OCI-LY3 (cell line): ENCODE measurements at regions not wholly inside any gene's neighbourhood (a gene's known extent, or its start where the extent isn't known, plus 50 kb on each side); places are given as distances from the start of the nearest gene placed in this dataset.

Experiments used
- H2AFZ ChIP-seq: fragments of 200-600, 300-600 bp; shearing (Covaris generic); 2 replicates; pipeline ENCODE4 v1.6.0; 2014; ENCODE audit warnings: antibody characterized with exemption, low read depth, low read length
- H3K27ac ChIP-seq: fragments of 200-600, 300-600 bp; sonication (generic); 2 replicates; pipeline ENCODE4 v1.5.1; 2014; ENCODE audit warnings: mild to moderate bottlenecking, low read length, moderate library complexity, mixed read lengths
- H3K27me3 ChIP-seq: fragments of 200-600, 300-600 bp; sonication (generic); 2 replicates; pipeline ENCODE4 v1.6.1; 2014; ENCODE audit warnings: low read depth, low read length, mixed read lengths
- H3K36me3 ChIP-seq: fragments of 200-600, 300-600 bp; sonication (generic); replicated peaks from 2 replicates; pipeline ENCODE3; 2014; ENCODE audit warnings: low read depth, low read length, mixed read lengths
- H3K4me1 ChIP-seq: fragments of 300-600, 200-600 bp; sonication (generic); 2 replicates; pipeline ENCODE4 v1.6.1; 2014; ENCODE audit warnings: low read length, mixed read lengths
- H3K4me2 ChIP-seq: fragments of 200-600, 300-600 bp; sonication (generic); 2 replicates; pipeline ENCODE4 v1.6.1; 2014; ENCODE audit warnings: low read length, mixed read lengths
- H3K4me3 ChIP-seq: fragments of 300-600, 200-600 bp; sonication (generic); 2 replicates; pipeline ENCODE4 v1.5.1; 2014; ENCODE audit warnings: antibody characterized with exemption, mild to moderate bottlenecking, low read length, moderate library complexity
- H3K79me2 ChIP-seq: fragments of 300-600, 200-600 bp; shearing (Covaris generic); 2 replicates; pipeline ENCODE4 v1.6.1; 2014; ENCODE audit warnings: mild to moderate bottlenecking, low read length, mixed read lengths
- H3K9ac ChIP-seq: fragments of 300-600, 200-600 bp; shearing (Covaris generic); 2 replicates; pipeline ENCODE4 v1.6.0; 2014; ENCODE audit warnings: mild to moderate bottlenecking, low read length, moderate library complexity
- H3K9me3 ChIP-seq: fragments of 200-600, 300-600 bp; shearing (Covaris generic); 2 replicates; pipeline ENCODE4 v1.6.1; 2014; ENCODE audit warnings: low read length, mixed read lengths; ENCODE audit not compliant: insufficient read depth
- H4K20me1 ChIP-seq: fragments of 200-600, 300-600 bp; sonication (generic); 2 replicates; pipeline ENCODE4 v1.6.1; 2016; ENCODE audit warnings: low read length, mixed read lengths; ENCODE audit not compliant: insufficient read depth
- CTCF ChIP-seq: fragments of 200-600, 300-600 bp; sonication (generic); IDR thresholded peaks from 2 replicates; pipeline ENCODE4 v1.5.1; 2014; ENCODE audit warnings: antibody characterized with exemption, low read length, low read depth
- EZH2phosphoT487 ChIP-seq: fragments of 200-600 bp; shearing (Covaris generic); IDR thresholded peaks from 2 replicates; pipeline ENCODE4 v1.6.1; 2018; ENCODE audit warnings: antibody characterized with exemption, mixed run types, low read depth

DNA sequence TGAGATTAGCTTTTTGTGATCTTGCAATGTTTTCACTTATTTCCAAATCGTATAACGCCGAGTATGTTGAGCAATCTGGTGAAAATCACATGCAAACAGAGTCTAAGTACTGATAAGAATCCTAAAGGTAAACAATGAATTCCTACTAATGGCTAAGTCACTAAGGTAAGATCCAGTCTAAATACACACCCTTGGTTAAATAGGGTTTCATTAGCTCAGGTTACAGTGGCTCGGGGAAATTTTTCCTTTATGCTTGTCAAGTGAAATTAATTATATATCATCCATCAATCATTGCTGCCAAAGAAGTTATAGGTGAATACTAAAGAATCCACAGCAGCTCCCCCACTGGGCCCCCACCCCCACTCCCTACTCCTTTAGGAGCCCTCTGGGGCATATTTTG is 139.3 kb downstream of the SOX2 start:
- Histone ChIP-seq H3K4me3 (no peak overlapping the region), H3K9ac (no peak overlapping the region), H3K4me1 (peaks cover 11% of the 10 kb centered on the region), H3K79me2 (no peaks in the 10 kb centered on the region), H2AFZ (no peak overlapping the region), H3K36me3 (no peaks in the 10 kb centered on the region), H3K27me3 (no peaks in the 10 kb centered on the region), H4K20me1 (no peaks in the 10 kb centered on the region), H3K4me2 (no peak overlapping the region), H3K9me3 (no peaks in the 10 kb centered on the region), H3K27ac (no peak overlapping the region)
- TF ChIP-seq CTCF (no peak), EZH2phosphoT487 (no peak)

DNA sequence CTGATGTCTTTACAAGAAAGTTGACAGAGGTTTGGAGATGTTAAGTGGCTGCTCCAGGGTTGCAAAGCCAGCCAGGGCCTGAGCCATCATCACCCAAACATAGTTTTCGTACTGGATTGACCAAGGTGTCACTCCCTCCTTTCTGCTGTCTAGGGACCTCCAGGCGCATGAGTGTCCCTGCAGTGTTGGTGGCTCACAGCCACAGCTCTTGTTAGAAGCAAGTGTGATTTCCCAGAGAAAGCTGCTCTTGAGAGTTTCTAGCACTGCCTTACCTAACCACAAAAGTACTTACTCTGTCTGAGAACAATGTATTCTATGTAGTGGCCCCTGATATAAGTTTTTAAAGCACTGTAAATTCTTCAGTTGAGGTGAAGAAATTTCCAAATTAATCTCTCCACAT is 144.1 kb downstream of the SOX2 start:
- no peak overlapping the region for H3K27ac ChIP-seq
- no peaks in the 10 kb centered on the region for H3K27me3 ChIP-seq
- H3K36me3 ChIP-seq: no peaks in the 10 kb centered on the region
- no peak overlapping the region for H3K4me3 ChIP-seq
- H3K4me2 ChIP-seq: no peak overlapping the region
- H3K4me1 ChIP-seq: no peaks in the 10 kb centered on the region
- H3K9ac ChIP-seq: no peak overlapping the region
- no peaks in the 10 kb centered on the region for H4K20me1 ChIP-seq
- no peaks in the 10 kb centered on the region for H3K79me2 ChIP-seq
- no peak for TF ChIP-seq EZH2phosphoT487
- TF ChIP-seq CTCF: no peak
- no peak overlapping the region for H2AFZ ChIP-seq
- H3K9me3 ChIP-seq: no peaks in the 10 kb centered on the region

GRCh38 chr3:181859518-181859917 is 147.8 kb downstream of the SOX2 start:
- Histone ChIP-seq H3K79me2 (no peaks in the 10 kb centered on the region), H3K27me3 (no peaks in the 10 kb centered on the region), H3K4me2 (no peak overlapping the region), H3K27ac (no peak overlapping the region), H3K4me3 (no peak overlapping the region), H3K9me3 (no peaks in the 10 kb centered on the region), H2AFZ (no peak overlapping the region), H4K20me1 (no peaks in the 10 kb centered on the region), H3K36me3 (no peaks in the 10 kb centered on the region), H3K4me1 (no peaks in the 10 kb centered on the region), H3K9ac (no peak overlapping the region)
- TF ChIP-seq CTCF (no peak), EZH2phosphoT487 (no peak)

- H3K9ac ChIP-seq: no peak overlapping the region
- no peaks in the 10 kb centered on the region for H3K79me2 ChIP-seq
- no peak overlapping the region for H3K4me3 ChIP-seq
- no peaks in the 10 kb centered on the region for H3K36me3 ChIP-seq
- no peak overlapping the region for H3K4me2 ChIP-seq
- H4K20me1 ChIP-seq: no peaks in the 10 kb centered on the region
- H3K4me1 ChIP-seq: no peaks in the 10 kb centered on the region
- H3K27me3 ChIP-seq: no peaks in the 10 kb centered on the region
- H3K27ac ChIP-seq: no peak overlapping the region
- TF ChIP-seq CTCF: no peak
- H3K9me3 ChIP-seq: no peaks in the 10 kb centered on the region
- H2AFZ ChIP-seq: no peak overlapping the region
Measured at GRCh38 chr3:181860235-181860634, 148.5 kb downstream of the SOX2 start.
